H9 (cell line): ENCODE measurements at regions not wholly inside any gene's neighbourhood (a gene's known extent, or its start where the extent isn't known, plus 50 kb on each side); places are given as distances from the start of the nearest gene placed in this dataset.

Experiments used
- DNase-seq: peaks from one replicate; pipeline ENCODE4 v3.0.0-alpha.2; 2017
- H2AFZ ChIP-seq: one replicate; pipeline ENCODE4 v1.6.1; 2013; ENCODE audit warnings: mild to moderate bottlenecking, low read length, control low read depth, moderate library complexity
- H2AK5ac ChIP-seq: 2 replicates; pipeline ENCODE4 v1.6.1; 2013; ENCODE audit warnings: low read length, control low read depth, mixed read lengths; ENCODE audit not compliant: insufficient read length
- H2BK120ac ChIP-seq: one replicate; pipeline ENCODE4 v1.6.1; 2013; ENCODE audit warnings: low read depth, mild to moderate bottlenecking, low read length, control low read depth, inconsistent platforms; ENCODE audit not compliant: poor library complexity, severe bottlenecking
- H2BK12ac ChIP-seq: 2 replicates; pipeline ENCODE4 v1.6.1; 2013; ENCODE audit warnings: low read length, control low read depth, mixed read lengths, low read depth; ENCODE audit not compliant: insufficient read length
- H2BK15ac ChIP-seq: 2 replicates; pipeline ENCODE4 v1.6.1; 2013; ENCODE audit warnings: low read depth, low read length, control low read depth
- H2BK20ac ChIP-seq: one replicate; pipeline ENCODE4 v1.6.1; 2013; ENCODE audit warnings: low read depth, mild to moderate bottlenecking, low read length, control low read depth, inconsistent platforms; ENCODE audit not compliant: poor library complexity, severe bottlenecking
- H2BK5ac ChIP-seq: 2 replicates; pipeline ENCODE4 v1.6.1; 2013; ENCODE audit warnings: low read length, control low read depth, mixed read lengths; ENCODE audit not compliant: insufficient read length
- H3K14ac ChIP-seq: 2 replicates; pipeline ENCODE4 v1.6.1; 2013; ENCODE audit warnings: low read length, control low read depth; ENCODE audit not compliant: insufficient read depth
- H3K18ac ChIP-seq: 2 replicates; pipeline ENCODE4 v1.6.1; 2013; ENCODE audit warnings: low read depth, mild to moderate bottlenecking, mixed read lengths, low read length, control low read depth; ENCODE audit not compliant: insufficient read length
- H3K23ac ChIP-seq: 2 replicates; pipeline ENCODE4 v1.6.1; 2013; ENCODE audit warnings: low read length, control low read depth, mixed read lengths, low read depth; ENCODE audit not compliant: insufficient read length
- H3K23me2 ChIP-seq: 2 replicates; pipeline ENCODE4 v1.6.1; 2013; ENCODE audit warnings: low read depth, mild to moderate bottlenecking, mixed read lengths, low read length, control low read depth; ENCODE audit not compliant: insufficient read length, poor library complexity, severe bottlenecking
- H3K27ac ChIP-seq: 2 replicates; pipeline ENCODE4 v1.5.1; 2013; ENCODE audit warnings: low read length, control low read depth, mixed read lengths, low read depth; ENCODE audit not compliant: insufficient read length
- H3K27me3 ChIP-seq: 2 replicates; pipeline ENCODE4 v1.6.1; 2013; ENCODE audit warnings: low read length, control low read depth, inconsistent platforms; ENCODE audit not compliant: insufficient read depth
- H3K4ac ChIP-seq: 2 replicates; pipeline ENCODE4 v1.6.1; 2013; ENCODE audit warnings: low read depth, mild to moderate bottlenecking, control low read depth, inconsistent platforms, low read length, moderate library complexity
- H3K4me1 ChIP-seq: 2 replicates; pipeline ENCODE4 v1.6.1; 2013; ENCODE audit warnings: low read length, control low read depth, inconsistent platforms; ENCODE audit not compliant: insufficient read depth
- H3K4me2 ChIP-seq: 2 replicates; pipeline ENCODE4 v1.6.1; 2013; ENCODE audit warnings: low read length, control low read depth, mixed read lengths; ENCODE audit not compliant: insufficient read length, insufficient read depth
- H3K56ac ChIP-seq: 2 replicates; pipeline ENCODE4 v1.6.1; 2013; ENCODE audit warnings: low read depth, mild to moderate bottlenecking, mixed read lengths, low read length, control low read depth; ENCODE audit not compliant: insufficient read length
- H3K79me1 ChIP-seq: 2 replicates; pipeline ENCODE4 v1.6.1; 2013; ENCODE audit warnings: low read depth, mild to moderate bottlenecking, moderate library complexity, low read length, control low read depth, inconsistent platforms; ENCODE audit not compliant: insufficient read depth, poor library complexity, severe bottlenecking
- H3K79me2 ChIP-seq: 2 replicates; pipeline ENCODE4 v1.6.1; 2013; ENCODE audit warnings: low read length, control low read depth, inconsistent platforms; ENCODE audit not compliant: insufficient read depth
- H3K9ac ChIP-seq: 2 replicates; pipeline ENCODE4 v1.6.1; 2013; ENCODE audit warnings: low read length, control low read depth, mixed read lengths; ENCODE audit not compliant: insufficient read length; ENCODE audit errors: extremely low read depth
- H3K9me3 ChIP-seq: one replicate; pipeline ENCODE4 v1.6.1; 2013; ENCODE audit warnings: low read depth, low read length, inconsistent platforms; ENCODE audit not compliant: control insufficient read depth
- H3T11ph ChIP-seq: one replicate; pipeline ENCODE4 v1.6.1; 2013; ENCODE audit warnings: mild to moderate bottlenecking, low read length, control low read depth, inconsistent platforms
- H4K20me1 ChIP-seq: one replicate; pipeline ENCODE4 v1.6.1; 2013; ENCODE audit not compliant: control insufficient read depth, insufficient read length, insufficient read depth
- H4K5ac ChIP-seq: 2 replicates; pipeline ENCODE4 v1.6.1; 2013; ENCODE audit warnings: low read depth, mild to moderate bottlenecking, mixed read lengths, low read length, control low read depth; ENCODE audit not compliant: insufficient read length
- H4K8ac ChIP-seq: replicated peaks from 2 replicates; pipeline ENCODE4 v1.6.1; 2013; ENCODE audit warnings: low read length, control low read depth, mixed read lengths, low read depth; ENCODE audit not compliant: insufficient read length
- H4K91ac ChIP-seq: 2 replicates; pipeline ENCODE4 v1.6.1; 2013; ENCODE audit warnings: low read depth, mild to moderate bottlenecking, moderate library complexity, mixed read lengths, low read length, control low read depth; ENCODE audit not compliant: insufficient read length
- H3K27ac Mint-ChIP-seq, 3 experiments: 2 replicates in 2 of 3; 3 replicates in 1 of 3; pipeline ENCODE4 v1.8.0; 2020 to 2021; ENCODE audit warnings: mixed read lengths in 3 of 3, mild to moderate bottlenecking in 1 of 3, moderate library complexity in 1 of 3
- H3K27me3 Mint-ChIP-seq: 2 replicates; pipeline ENCODE4 v1.8.0; 2021; ENCODE audit warnings: low read depth, mild to moderate bottlenecking, moderate library complexity, mixed read lengths
- H3K36me3 Mint-ChIP-seq, 3 experiments: 2 replicates in 2 of 3; 3 replicates in 1 of 3; pipeline ENCODE4 v1.8.0; 2020 to 2021; ENCODE audit warnings: low read depth in 3 of 3, mixed read lengths in 3 of 3; ENCODE audit not compliant: insufficient read depth in 1 of 3
- H3K4me1 Mint-ChIP-seq, 2 experiments: 2 replicates each; pipeline ENCODE4 v1.8.0; 2020; ENCODE audit warnings: mixed read lengths in 2 of 2
- H3K4me3 Mint-ChIP-seq, 2 experiments: 2 replicates in 1 of 2; 3 replicates in 1 of 2; pipeline ENCODE4 v1.8.0; 2020 to 2021; ENCODE audit warnings: mild to moderate bottlenecking in 2 of 2, mixed read lengths in 2 of 2, moderate library complexity in 1 of 2
- H3K9me3 Mint-ChIP-seq, 2 experiments: 2 replicates in 1 of 2; 3 replicates in 1 of 2; pipeline ENCODE4 v1.8.0; 2020; ENCODE audit warnings: mild to moderate bottlenecking in 2 of 2, mixed read lengths in 2 of 2, moderate library complexity in 1 of 2
- CTCF ChIP-seq: fragments of 200-600 bp; sonication (generic); conservative IDR thresholded peaks from 3 replicates; pipeline ENCODE4 v1.8.0; 2021; ENCODE audit warnings: antibody characterized with exemption, mild to moderate bottlenecking
- WGBS: extraction: QIAGEN DNeasy Blood & Tissue Kit; methylation state at CpG from one replicate; pipeline ENCODE4 v1.1.7; 2013; ENCODE audit warnings: missing lambda C conversion rate, low lambda C conversion rate, mixed read lengths; ENCODE audit not compliant: insufficient read length; ENCODE audit errors: extremely low coverage; 5-methylcytosine and 5-hydroxymethylcytosine counted together

GRCh38 chr17:36761203-36761950 lies 160.0 kb downstream of the MRM1 start:
- H3K4me3 Mint-ChIP-seq, result peak overlapping the region in 1 of 2 experiments; percentile 2; a peak in 1 of 5 replicates
- H2BK20ac ChIP-seq, result no peak overlapping the region
- no peaks in the 10 kb centered on the region for H3K4me1 ChIP-seq
- H3K36me3 Mint-ChIP-seq, result no peaks in the 10 kb centered on the region; a peak in 1 of 7 replicates
- H3K27ac Mint-ChIP-seq, result peak overlapping the region in 2 of 3 experiments; percentile 0 to 76; a peak in 3 of 7 replicates
- no peak overlapping the region for H2BK5ac ChIP-seq
- no peak overlapping the region for H3T11ph ChIP-seq
- H3K23ac ChIP-seq, result no peak overlapping the region
- H3K9me3 ChIP-seq, result no peaks in the 10 kb centered on the region
- no peak overlapping the region for H3K18ac ChIP-seq
- H4K91ac ChIP-seq, result no peak overlapping the region
- H3K27ac ChIP-seq, result no peak overlapping the region
- H3K79me1 ChIP-seq, result no peaks in the 10 kb centered on the region
- H2AFZ ChIP-seq, result no peak overlapping the region
- H3K9ac ChIP-seq, result no peak overlapping the region
- H2BK120ac ChIP-seq, result no peak overlapping the region
- no peak overlapping the region for H4K8ac ChIP-seq
- no peak overlapping the region for H2BK15ac ChIP-seq
- H4K5ac ChIP-seq, result no peak overlapping the region
- no peaks in the 10 kb centered on the region for H3K79me2 ChIP-seq
- H3K4ac ChIP-seq, result no peak overlapping the region
- no peak for TF ChIP-seq CTCF
- no peaks in the 10 kb centered on the region for H3K27me3 ChIP-seq
- H3K9me3 Mint-ChIP-seq, result peaks cover 4% of the 10 kb centered on the region in 2 experiments; a peak in 2 of 5 replicates
- H2BK12ac ChIP-seq, result no peak overlapping the region
- H3K56ac ChIP-seq, result no peak overlapping the region
- H3K4me1 Mint-ChIP-seq, result peaks cover 22 to 26% of the 10 kb centered on the region in 2 experiments
- no peaks in the 10 kb centered on the region for H4K20me1 ChIP-seq
- H3K4me2 ChIP-seq, result no peak overlapping the region
- no peak overlapping the region for H3K14ac ChIP-seq
- no peaks in the 10 kb centered on the region for H3K23me2 ChIP-seq
- no peak overlapping the region for H2AK5ac ChIP-seq
- peak; percentile 53 for DNase-seq
- H3K27me3 Mint-ChIP-seq, result peaks cover 3% of the 10 kb centered on the region
- 93% methylated on average over 2 of the region's 26 CpGs for WGBS
